ENCODE measurements at regions not wholly inside any gene's neighbourhood (a gene's known extent, or its start where the extent isn't known, plus 50 kb on each side); places are given as distances from the start of the nearest gene placed in this dataset.

DNA sequence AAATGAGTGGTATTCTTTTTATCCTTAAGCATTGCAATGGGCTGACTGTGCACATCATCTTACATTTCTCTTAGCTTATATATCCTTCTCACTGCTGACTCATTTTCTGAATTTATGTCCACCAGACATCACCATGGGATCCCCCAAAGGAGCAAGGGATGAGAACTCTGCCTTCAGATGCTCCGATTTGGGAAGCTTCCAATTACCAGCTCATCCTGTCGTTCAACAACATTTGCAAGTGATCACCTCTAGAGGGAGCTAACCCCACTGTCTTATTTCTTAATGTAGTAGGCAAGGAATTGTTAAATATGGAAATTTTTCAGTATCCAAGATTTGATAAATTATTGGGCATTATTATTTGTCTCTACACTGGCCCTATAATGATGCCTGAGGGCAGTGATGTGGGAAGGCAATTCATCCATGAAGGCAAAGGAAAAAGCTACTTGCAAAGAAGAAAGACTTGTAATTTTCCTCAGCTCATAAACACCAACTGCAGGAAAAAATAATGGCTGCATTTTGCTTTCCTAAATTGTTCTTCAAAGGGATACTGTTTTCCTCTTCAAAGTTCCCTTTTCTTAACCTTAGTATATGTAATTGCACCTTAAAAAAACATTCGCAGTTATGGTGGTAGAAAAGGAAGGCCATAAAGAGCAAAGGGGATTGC, 102.4 kb upstream of the FSHB start:
- DNase-seq: no peak
- H3K27me3 ChIP-seq: no peaks in the 10 kb centered on the region
- no peak for ATAC-seq
- no peaks in the 10 kb centered on the region for H3K36me3 ChIP-seq
- in situ Hi-C loops (cut with MboI; ENCODE audit: low sequenced_read_pairs in 4 of 4) (no loop called here), intact Hi-C loops (cut with DNase I; ENCODE audit: low total_unique reads) (no loop called here)
- no peaks in the 10 kb centered on the region for H3K9me3 ChIP-seq
- no peak overlapping the region for H3K27ac ChIP-seq
- no peaks in the 10 kb centered on the region for H3K4me1 ChIP-seq
- no peak overlapping the region for H3K4me3 ChIP-seq
- TF ChIP-seq, protein P1, sequence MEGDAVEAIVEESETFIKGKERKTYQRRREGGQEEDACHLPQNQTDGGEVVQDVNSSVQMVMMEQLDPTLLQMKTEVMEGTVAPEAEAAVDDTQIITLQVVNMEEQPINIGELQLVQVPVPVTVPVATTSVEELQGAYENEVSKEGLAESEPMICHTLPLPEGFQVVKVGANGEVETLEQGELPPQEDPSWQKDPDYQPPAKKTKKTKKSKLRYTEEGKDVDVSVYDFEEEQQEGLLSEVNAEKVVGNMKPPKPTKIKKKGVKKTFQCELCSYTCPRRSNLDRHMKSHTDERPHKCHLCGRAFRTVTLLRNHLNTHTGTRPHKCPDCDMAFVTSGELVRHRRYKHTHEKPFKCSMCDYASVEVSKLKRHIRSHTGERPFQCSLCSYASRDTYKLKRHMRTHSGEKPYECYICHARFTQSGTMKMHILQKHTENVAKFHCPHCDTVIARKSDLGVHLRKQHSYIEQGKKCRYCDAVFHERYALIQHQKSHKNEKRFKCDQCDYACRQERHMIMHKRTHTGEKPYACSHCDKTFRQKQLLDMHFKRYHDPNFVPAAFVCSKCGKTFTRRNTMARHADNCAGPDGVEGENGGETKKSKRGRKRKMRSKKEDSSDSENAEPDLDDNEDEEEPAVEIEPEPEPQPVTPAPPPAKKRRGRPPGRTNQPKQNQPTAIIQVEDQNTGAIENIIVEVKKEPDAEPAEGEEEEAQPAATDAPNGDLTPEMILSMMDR (IDR thresholded peaks at IDR 0.05 in 4 of 5, conservative IDR thresholded peaks at IDR 0.05 in 1 of 5): no peak
- no peak for TF ChIP-seq POLR2A (IDR thresholded peaks at IDR 0.05)

DNA sequence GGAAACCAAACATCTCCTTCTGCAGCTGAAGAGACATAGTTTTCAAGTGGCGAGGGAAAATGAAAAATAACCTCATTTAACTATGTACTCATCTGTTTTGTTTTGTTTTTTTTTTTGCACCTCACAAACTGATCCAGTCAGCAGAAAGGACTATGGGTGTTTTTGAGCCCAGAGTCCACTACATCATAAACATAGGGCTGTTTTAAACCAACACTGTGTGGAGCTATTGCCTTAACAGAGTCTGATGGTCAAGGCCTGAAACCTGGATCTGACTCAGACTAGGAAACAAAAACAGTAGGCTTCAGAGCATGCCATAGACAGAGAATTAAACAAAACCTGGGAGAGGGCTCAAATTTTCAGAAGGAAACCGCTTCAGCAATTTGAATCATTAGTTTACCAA, 99.3 kb upstream of the FSHB start:
- no peak for ATAC-seq
- TF ChIP-seq, protein P1 (IDR thresholded peaks at IDR 0.05 in 4 of 5, conservative IDR thresholded peaks at IDR 0.05 in 1 of 5): no peak
- TF ChIP-seq POLR2A (IDR thresholded peaks at IDR 0.05): no peak
- Histone ChIP-seq H3K4me1 (no peaks in the 10 kb centered on the region), H3K27ac (no peak overlapping the region), H3K9me3 (no peaks in the 10 kb centered on the region), H3K4me3 (no peak overlapping the region), H3K27me3 (no peaks in the 10 kb centered on the region), H3K36me3 (no peaks in the 10 kb centered on the region)
- in situ Hi-C loops (cut with MboI; ENCODE audit: low sequenced_read_pairs in 4 of 4): no loop called here
- intact Hi-C loops (cut with DNase I; ENCODE audit: low total_unique reads): no loop called here
- DNase-seq: no peak

DNA sequence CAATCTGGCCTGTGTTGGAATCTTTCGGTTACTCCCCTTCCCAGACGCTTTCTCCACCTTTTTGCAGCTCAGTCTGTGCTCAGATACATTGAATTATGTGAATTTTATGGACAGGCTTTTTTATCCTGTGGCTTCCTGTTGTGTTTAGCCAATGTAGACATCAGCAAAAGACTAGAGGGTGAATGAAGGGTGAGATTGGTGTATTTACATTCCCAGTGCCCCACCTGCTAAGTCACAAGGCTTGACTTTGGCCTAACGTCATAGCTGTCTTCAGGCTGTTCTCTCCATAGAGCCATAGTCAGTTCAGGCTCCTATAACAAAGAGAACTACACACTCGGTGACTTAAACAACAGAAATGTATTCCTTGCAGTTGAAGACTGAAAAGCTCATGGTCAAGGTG, 97.5 kb upstream of the FSHB start:
- intact Hi-C loops (cut with DNase I; ENCODE audit: low total_unique reads): no loop called here
- Histone ChIP-seq H3K4me3 (no peak overlapping the region), H3K27me3 (no peaks in the 10 kb centered on the region), H3K9me3 (no peaks in the 10 kb centered on the region), H3K4me1 (no peaks in the 10 kb centered on the region), H3K27ac (no peak overlapping the region), H3K36me3 (no peaks in the 10 kb centered on the region)
- in situ Hi-C loops (cut with MboI; ENCODE audit: low sequenced_read_pairs in 4 of 4): no loop called here
- ATAC-seq (no peak), DNase-seq (no peak)
- TF ChIP-seq, protein P1 (IDR thresholded peaks at IDR 0.05 in 4 of 5, conservative IDR thresholded peaks at IDR 0.05 in 1 of 5): no peak
- no peak for TF ChIP-seq POLR2A (IDR thresholded peaks at IDR 0.05)

DNA sequence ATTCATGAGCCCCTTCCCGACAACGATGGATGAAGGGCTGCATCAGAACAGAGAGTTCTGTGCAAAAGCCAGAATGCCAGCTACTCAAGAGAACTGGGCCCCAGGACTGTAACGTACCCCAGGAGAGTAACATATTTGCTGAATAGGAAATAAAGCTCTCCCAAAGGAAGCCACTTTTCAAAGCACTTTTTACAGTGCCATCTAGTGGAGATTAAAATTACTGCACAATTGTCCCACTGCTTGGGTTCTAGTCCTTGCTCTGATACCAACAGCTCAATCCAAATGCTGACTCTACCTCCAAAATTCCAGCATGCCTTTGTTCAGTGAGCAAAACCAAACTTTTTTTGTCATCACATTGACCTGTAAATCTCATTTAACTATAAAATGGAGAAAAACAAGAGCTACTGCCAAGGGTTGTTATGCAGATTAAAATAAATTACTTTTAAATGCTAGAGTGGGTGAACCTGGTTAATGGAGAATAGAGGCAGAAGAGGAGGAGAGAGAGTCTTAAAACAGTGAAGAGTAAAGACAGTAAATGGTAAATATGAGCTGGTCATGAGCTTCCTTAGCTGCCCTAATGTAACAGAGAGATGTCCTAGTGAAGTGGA, 87.6 kb upstream of the FSHB start:
- DNase-seq (no peak), ATAC-seq (no peak)
- intact Hi-C loops (cut with DNase I; ENCODE audit: low total_unique reads): loop anchor here (5.0 kb wide), 1 partner anchor 711 kb away; no protein-coding TSS in a partner anchor

More for the DNA sequence above, 87.6 kb upstream of the FSHB start:
- Histone ChIP-seq H3K27me3 (no peaks in the 10 kb centered on the region), H3K9me3 (no peaks in the 10 kb centered on the region), H3K4me1 (no peaks in the 10 kb centered on the region), H3K27ac (no peak overlapping the region), H3K4me3 (no peak overlapping the region), H3K36me3 (no peaks in the 10 kb centered on the region)
- in situ Hi-C loops (cut with MboI; ENCODE audit: low sequenced_read_pairs in 4 of 4): no loop called here
- TF ChIP-seq, protein P1 (IDR thresholded peaks at IDR 0.05 in 4 of 5, conservative IDR thresholded peaks at IDR 0.05 in 1 of 5): peak in 3 of 5 experiments; percentile 14 to 58 (median 53)
- no peak for TF ChIP-seq POLR2A (IDR thresholded peaks at IDR 0.05)

Data from gastrocnemius medialis (tissue), 4 donors.